IMR-90 (cell line): ENCODE measurements at regions not wholly inside any gene's neighbourhood (a gene's known extent, or its start where the extent isn't known, plus 50 kb on each side); places are given as distances from the start of the nearest gene placed in this dataset.

Experiments used
- BHLHE40 ChIP-seq: fragments of 150-350 bp; IDR thresholded peaks from 2 replicates; pipeline ENCODE4 v1.6.1; 2016; ENCODE audit warnings: mild to moderate bottlenecking, low read depth, low read length
- CTCF ChIP-seq: conservative IDR thresholded peaks from 2 replicates; pipeline ENCODE4 v1.5.1; 2012; ENCODE audit warnings: mild to moderate bottlenecking, low read depth, low read length, improper control_type of control experiment
- ELK1 ChIP-seq: fragments of 150-350 bp; IDR thresholded peaks from 2 replicates; pipeline ENCODE4 v1.6.1; 2016; ENCODE audit warnings: low read depth, mild to moderate bottlenecking, low read length, moderate library complexity, borderline replicate concordance
- POLR2A ChIP-seq: IDR thresholded peaks from 2 replicates; pipeline ENCODE4 v1.6.1; 2012; ENCODE audit warnings: mild to moderate bottlenecking, low read depth, low read length
- SMC3 ChIP-seq: fragments of 150-350 bp; IDR thresholded peaks from 2 replicates; pipeline ENCODE4 v1.6.1; 2016; ENCODE audit warnings: low read depth, mild to moderate bottlenecking, antibody characterized with exemption, low read length, moderate library complexity
- USF2 ChIP-seq: fragments of 150-350 bp; IDR thresholded peaks from 2 replicates; pipeline ENCODE4 v1.6.1; 2017; ENCODE audit warnings: mild to moderate bottlenecking, antibody characterized with exemption, low read length, low read depth

GRCh38 chr5:99034336-99034735 lies 105.5 kb upstream of the CHD1 start:
- TF ChIP-seq CTCF (no peak), POLR2A (no peak), BHLHE40 (no peak), USF2 (no peak), ELK1 (no peak), SMC3 (no peak)
